Astrocyte (in vitro differentiated cells and primary cell): ENCODE measurements at regions not wholly inside any gene's neighbourhood (a gene's known extent, or its start where the extent isn't known, plus 50 kb on each side); places are given as distances from the start of the nearest gene placed in this dataset.

ENCODE experiments used
- EZH2 ChIP-seq: IDR thresholded peaks from 2 replicates; pipeline ENCODE4 v1.6.1; 2012; ENCODE audit warnings: mild to moderate bottlenecking, low read length, inconsistent platforms; ENCODE audit not compliant: insufficient read depth
- TF ChIP-seq, protein P1 (sequence below): IDR thresholded peaks from 2 replicates; pipeline ENCODE4 v1.5.1; 2011; ENCODE audit warnings: low read depth, mild to moderate bottlenecking, inconsistent platforms, low read length, moderate library complexity; ENCODE audit not compliant: insufficient read depth

DNA sequence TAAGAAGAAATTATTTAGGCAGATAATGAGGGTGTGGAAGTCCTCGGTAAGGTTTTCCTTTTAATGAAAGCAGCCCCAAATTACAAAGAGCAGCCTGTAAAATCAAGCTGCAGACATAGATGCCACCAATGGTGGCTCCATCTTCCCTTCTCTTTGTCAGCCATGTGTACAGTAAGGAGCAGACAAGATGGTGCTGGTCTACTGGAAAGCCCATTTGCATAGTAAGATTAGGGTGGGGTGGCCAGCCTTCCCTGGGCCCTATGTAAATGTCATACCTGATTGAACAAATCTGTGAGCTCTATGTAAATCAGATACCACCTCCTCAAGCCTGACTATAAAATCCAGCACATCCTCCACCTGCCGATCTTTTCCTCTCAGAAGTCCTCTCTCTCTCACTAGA is 154.4 kb upstream of the SERTAD2 start:
- TF ChIP-seq, protein P1, sequence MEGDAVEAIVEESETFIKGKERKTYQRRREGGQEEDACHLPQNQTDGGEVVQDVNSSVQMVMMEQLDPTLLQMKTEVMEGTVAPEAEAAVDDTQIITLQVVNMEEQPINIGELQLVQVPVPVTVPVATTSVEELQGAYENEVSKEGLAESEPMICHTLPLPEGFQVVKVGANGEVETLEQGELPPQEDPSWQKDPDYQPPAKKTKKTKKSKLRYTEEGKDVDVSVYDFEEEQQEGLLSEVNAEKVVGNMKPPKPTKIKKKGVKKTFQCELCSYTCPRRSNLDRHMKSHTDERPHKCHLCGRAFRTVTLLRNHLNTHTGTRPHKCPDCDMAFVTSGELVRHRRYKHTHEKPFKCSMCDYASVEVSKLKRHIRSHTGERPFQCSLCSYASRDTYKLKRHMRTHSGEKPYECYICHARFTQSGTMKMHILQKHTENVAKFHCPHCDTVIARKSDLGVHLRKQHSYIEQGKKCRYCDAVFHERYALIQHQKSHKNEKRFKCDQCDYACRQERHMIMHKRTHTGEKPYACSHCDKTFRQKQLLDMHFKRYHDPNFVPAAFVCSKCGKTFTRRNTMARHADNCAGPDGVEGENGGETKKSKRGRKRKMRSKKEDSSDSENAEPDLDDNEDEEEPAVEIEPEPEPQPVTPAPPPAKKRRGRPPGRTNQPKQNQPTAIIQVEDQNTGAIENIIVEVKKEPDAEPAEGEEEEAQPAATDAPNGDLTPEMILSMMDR: no peak
- no peak for TF ChIP-seq EZH2
